Ascending aorta (tissue), 2 donors: ENCODE measurements at regions not wholly inside any gene's neighbourhood (a gene's known extent, or its start where the extent isn't known, plus 50 kb on each side); places are given as distances from the start of the nearest gene placed in this dataset.

ENCODE experiments used
- DNase-seq, 2 donors: peaks; one replicate each; pipeline ENCODE4 v3.0.0-alpha.2; 2019; ENCODE audit warnings: low spot score in 2 of 2
- H3K27ac ChIP-seq, 2 donors: fragments of 200-600 bp; sonication (generic); one replicate each; pipeline ENCODE4 v1.5.1; 2016 to 2017; ENCODE audit warnings: mild to moderate bottlenecking in 1 of 2
- H3K27me3 ChIP-seq: fragments of 200-600 bp; sonication (generic); one replicate; pipeline ENCODE4 v1.5.1; 2017
- H3K36me3 ChIP-seq, 2 donors: fragments of 200-600 bp; sonication (generic); one replicate each; pipeline ENCODE4 v1.5.1; 2016
- H3K4me1 ChIP-seq, 2 donors: fragments of 200-600 bp; sonication (generic); one replicate each; pipeline ENCODE4 v1.5.1; 2016 to 2017; ENCODE audit warnings: mild to moderate bottlenecking in 1 of 2
- H3K4me3 ChIP-seq, 2 donors: fragments of 200-600 bp; sonication (generic); one replicate each; pipeline ENCODE4 v1.5.1; 2016 to 2017; ENCODE audit warnings: mild to moderate bottlenecking in 1 of 2
- H3K9me3 ChIP-seq, 2 donors: fragments of 200-600 bp; sonication (generic); one replicate each; pipeline ENCODE4 v1.5.1; 2016
- intact Hi-C: fragments of 100-400 bp; cut with DNase I; formaldehyde crosslinking; loops from one replicate; pipeline ENCODE4 v1.15.1; 2023
- TF ChIP-seq, protein P1 (sequence below), 3 experiments: fragments of 200-600 bp in 2 of 3; fragments of 450-650 bp in 1 of 3; sonication (generic) in 2 of 3; IDR thresholded peaks; one replicate each; pipeline ENCODE4 v1.5.1; 2016 to 2019; ENCODE audit warnings: antibody characterized with exemption in 3 of 3, mild to moderate bottlenecking in 1 of 3, moderate library complexity in 1 of 3

- DNase-seq = no peak
- H3K27me3 ChIP-seq = no peaks in the 10 kb centered on the region
- no peak overlapping the region for H3K27ac ChIP-seq
- TF ChIP-seq, protein P1, sequence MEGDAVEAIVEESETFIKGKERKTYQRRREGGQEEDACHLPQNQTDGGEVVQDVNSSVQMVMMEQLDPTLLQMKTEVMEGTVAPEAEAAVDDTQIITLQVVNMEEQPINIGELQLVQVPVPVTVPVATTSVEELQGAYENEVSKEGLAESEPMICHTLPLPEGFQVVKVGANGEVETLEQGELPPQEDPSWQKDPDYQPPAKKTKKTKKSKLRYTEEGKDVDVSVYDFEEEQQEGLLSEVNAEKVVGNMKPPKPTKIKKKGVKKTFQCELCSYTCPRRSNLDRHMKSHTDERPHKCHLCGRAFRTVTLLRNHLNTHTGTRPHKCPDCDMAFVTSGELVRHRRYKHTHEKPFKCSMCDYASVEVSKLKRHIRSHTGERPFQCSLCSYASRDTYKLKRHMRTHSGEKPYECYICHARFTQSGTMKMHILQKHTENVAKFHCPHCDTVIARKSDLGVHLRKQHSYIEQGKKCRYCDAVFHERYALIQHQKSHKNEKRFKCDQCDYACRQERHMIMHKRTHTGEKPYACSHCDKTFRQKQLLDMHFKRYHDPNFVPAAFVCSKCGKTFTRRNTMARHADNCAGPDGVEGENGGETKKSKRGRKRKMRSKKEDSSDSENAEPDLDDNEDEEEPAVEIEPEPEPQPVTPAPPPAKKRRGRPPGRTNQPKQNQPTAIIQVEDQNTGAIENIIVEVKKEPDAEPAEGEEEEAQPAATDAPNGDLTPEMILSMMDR (IDR thresholded peaks at IDR 0.05) = no peak
- no peaks in the 10 kb centered on the region for H3K9me3 ChIP-seq
- H3K36me3 ChIP-seq = no peaks in the 10 kb centered on the region
- H3K4me1 ChIP-seq = no peaks in the 10 kb centered on the region
- H3K4me3 ChIP-seq = no peak overlapping the region
- intact Hi-C loops = no loop called here
These were observed 736.7 kb upstream of the RIOK2 start for GRCh38 chr5:97919719-97920118.

DNA sequence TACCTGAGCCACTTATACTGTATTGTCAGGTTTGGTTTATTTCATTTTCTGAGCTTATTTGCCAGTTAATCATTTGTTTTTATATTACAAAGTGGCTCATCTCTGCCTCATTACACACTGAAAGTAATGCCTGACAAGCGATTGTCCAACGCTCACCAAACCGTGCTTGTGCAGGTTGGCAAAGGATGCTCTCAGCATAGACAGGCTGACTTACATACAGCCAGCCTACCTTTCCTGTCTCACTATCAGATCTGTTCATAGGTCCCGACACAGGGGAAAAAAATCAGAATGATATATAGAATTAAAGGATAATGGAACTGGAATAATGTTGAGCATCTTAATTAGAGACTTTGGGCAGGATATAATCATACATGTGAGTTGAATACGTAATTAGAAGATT lies 739.7 kb upstream of the RIOK2 start:
- TF ChIP-seq, protein P1 (IDR thresholded peaks at IDR 0.05) = no peak
- Histone ChIP-seq H3K4me3 (no peak overlapping the region), H3K9me3 (no peaks in the 10 kb centered on the region), H3K27ac (no peak overlapping the region), H3K27me3 (no peaks in the 10 kb centered on the region), H3K4me1 (no peaks in the 10 kb centered on the region), H3K36me3 (no peaks in the 10 kb centered on the region)
- no peak for DNase-seq
- intact Hi-C loops = no loop called here

GRCh38 chr5:97923496-97923895 lies 740.4 kb upstream of the RIOK2 start:
- intact Hi-C loops = no loop called here
- H3K27ac ChIP-seq = no peak overlapping the region
- no peak overlapping the region for H3K4me3 ChIP-seq
- H3K4me1 ChIP-seq = no peaks in the 10 kb centered on the region
- H3K9me3 ChIP-seq = no peaks in the 10 kb centered on the region
- TF ChIP-seq, protein P1 (IDR thresholded peaks at IDR 0.05) = no peak
- H3K27me3 ChIP-seq = no peaks in the 10 kb centered on the region
- DNase-seq = no peak
- H3K36me3 ChIP-seq = no peaks in the 10 kb centered on the region

DNA sequence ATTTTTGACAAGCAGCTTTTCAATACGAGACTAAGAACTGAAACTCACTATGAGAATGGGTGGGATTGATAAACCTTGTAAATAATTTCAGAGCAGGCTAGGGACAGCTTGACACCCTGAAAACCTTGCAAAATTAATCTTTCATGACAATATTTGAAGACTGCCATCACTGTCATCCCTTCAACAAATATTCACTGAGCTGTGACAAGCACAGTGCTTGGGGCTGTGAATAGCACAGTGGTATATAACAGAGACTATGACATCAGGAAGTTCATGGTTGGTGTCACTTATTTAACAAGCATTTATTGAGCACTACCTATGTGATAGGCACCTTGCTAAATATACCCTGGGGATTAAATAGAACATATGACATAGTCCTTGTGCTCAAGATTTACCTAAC lies 741.0 kb upstream of the RIOK2 start:
- Histone ChIP-seq H3K27me3 (no peaks in the 10 kb centered on the region), H3K9me3 (no peaks in the 10 kb centered on the region), H3K27ac (no peak overlapping the region), H3K4me1 (no peaks in the 10 kb centered on the region), H3K36me3 (no peaks in the 10 kb centered on the region), H3K4me3 (no peak overlapping the region)
- intact Hi-C loops = no loop called here
- TF ChIP-seq, protein P1 (IDR thresholded peaks at IDR 0.05) = no peak
- no peak for DNase-seq

GRCh38 chr5:97929383-97929782 lies 746.3 kb upstream of the RIOK2 start:
- intact Hi-C loops = no loop called here
- H3K4me3 ChIP-seq = no peak overlapping the region
- no peak for DNase-seq
- H3K27me3 ChIP-seq = no peaks in the 10 kb centered on the region
- TF ChIP-seq, protein P1 (IDR thresholded peaks at IDR 0.05) = no peak
- H3K9me3 ChIP-seq = no peaks in the 10 kb centered on the region
- no peaks in the 10 kb centered on the region for H3K4me1 ChIP-seq
- no peaks in the 10 kb centered on the region for H3K36me3 ChIP-seq
- H3K27ac ChIP-seq = no peak overlapping the region

DNA sequence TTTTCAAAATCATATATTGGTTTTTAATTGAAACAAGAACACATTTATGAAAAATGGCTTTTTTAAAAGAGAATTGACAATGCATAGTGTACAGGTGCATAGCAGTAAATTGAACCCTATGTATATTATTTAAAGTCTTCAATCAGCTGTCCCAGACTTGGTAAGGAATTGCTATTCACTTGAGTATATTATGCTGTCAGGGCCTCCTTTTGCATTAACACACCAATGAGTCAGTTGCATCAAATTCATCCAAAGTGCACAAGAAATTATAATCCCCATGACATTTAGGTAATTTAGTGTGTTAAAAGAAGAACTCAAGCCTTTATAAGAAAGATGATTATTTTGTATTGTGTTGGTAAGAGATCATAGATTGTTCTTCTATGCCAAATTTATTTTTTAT lies 748.8 kb upstream of the RIOK2 start:
- H3K27me3 ChIP-seq = no peaks in the 10 kb centered on the region
- H3K27ac ChIP-seq = no peak overlapping the region
- H3K36me3 ChIP-seq = no peaks in the 10 kb centered on the region
- H3K4me1 ChIP-seq = no peaks in the 10 kb centered on the region
- DNase-seq = no peak
- no peaks in the 10 kb centered on the region for H3K9me3 ChIP-seq
- intact Hi-C loops = no loop called here
- no peak overlapping the region for H3K4me3 ChIP-seq
- TF ChIP-seq, protein P1 (IDR thresholded peaks at IDR 0.05) = no peak
